ENCODE measurements at regions not wholly inside any gene's neighbourhood (a gene's known extent, or its start where the extent isn't known, plus 50 kb on each side); places are given as distances from the start of the nearest gene placed in this dataset.

- TF ChIP-seq, protein P1, sequence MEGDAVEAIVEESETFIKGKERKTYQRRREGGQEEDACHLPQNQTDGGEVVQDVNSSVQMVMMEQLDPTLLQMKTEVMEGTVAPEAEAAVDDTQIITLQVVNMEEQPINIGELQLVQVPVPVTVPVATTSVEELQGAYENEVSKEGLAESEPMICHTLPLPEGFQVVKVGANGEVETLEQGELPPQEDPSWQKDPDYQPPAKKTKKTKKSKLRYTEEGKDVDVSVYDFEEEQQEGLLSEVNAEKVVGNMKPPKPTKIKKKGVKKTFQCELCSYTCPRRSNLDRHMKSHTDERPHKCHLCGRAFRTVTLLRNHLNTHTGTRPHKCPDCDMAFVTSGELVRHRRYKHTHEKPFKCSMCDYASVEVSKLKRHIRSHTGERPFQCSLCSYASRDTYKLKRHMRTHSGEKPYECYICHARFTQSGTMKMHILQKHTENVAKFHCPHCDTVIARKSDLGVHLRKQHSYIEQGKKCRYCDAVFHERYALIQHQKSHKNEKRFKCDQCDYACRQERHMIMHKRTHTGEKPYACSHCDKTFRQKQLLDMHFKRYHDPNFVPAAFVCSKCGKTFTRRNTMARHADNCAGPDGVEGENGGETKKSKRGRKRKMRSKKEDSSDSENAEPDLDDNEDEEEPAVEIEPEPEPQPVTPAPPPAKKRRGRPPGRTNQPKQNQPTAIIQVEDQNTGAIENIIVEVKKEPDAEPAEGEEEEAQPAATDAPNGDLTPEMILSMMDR (IDR thresholded peaks at IDR 0.05; ENCODE audit: insufficient read depth, low read depth, low read length), result no peak
- TF ChIP-seq EZH2 (IDR thresholded peaks at IDR 0.05; ENCODE audit: insufficient read depth, low read length), result no peak
Observed at GRCh38 chr7:20513897-20514296, 101.6 kb upstream of the ABCB5 start.

Measured in astrocyte (in vitro differentiated cells and primary cell).